Lower leg skin (tissue), 4 donors: ENCODE measurements at regions not wholly inside any gene's neighbourhood (a gene's known extent, or its start where the extent isn't known, plus 50 kb on each side); places are given as distances from the start of the nearest gene placed in this dataset.

Experiments
- DNase-seq, 2 donors: peaks; one replicate each; pipeline ENCODE4 v3.0.0-alpha.2; 2019; ENCODE audit warnings: low spot score in 2 of 2
- H3K4me3 ChIP-seq: fragments of 200-600 bp; sonication (generic); 2 replicates; pipeline ENCODE4 v1.5.1; 2017; ENCODE audit warnings: mild to moderate bottlenecking, low read depth; ENCODE audit not compliant: poor library complexity, severe bottlenecking
- POLR2A ChIP-seq, 2 donors: fragments of 450-650 bp; IDR thresholded peaks; one replicate each; pipeline ENCODE4 v1.6.1; 2016 to 2017; ENCODE audit warnings: antibody characterized with exemption in 2 of 2, mild to moderate bottlenecking in 1 of 2, moderate library complexity in 1 of 2
- WGBS, 2 donors: methylation state at CpG; one replicate each; pipeline ENCODE4 v1.1.5; 2018; 5-methylcytosine and 5-hydroxymethylcytosine counted together
- intact Hi-C: fragments of 100-400 bp; cut with DNase I; formaldehyde crosslinking; loops from one replicate; pipeline ENCODE4 v1.15.0; 2023; ENCODE audit warnings: low total_unique reads
- TF ChIP-seq, protein P1 (sequence below), 3 donors: fragments of 450-650 bp; IDR thresholded peaks; one replicate each; pipeline ENCODE4 v1.5.1; 2016; ENCODE audit warnings: antibody characterized with exemption in 3 of 3, mild to moderate bottlenecking in 3 of 3, moderate library complexity in 2 of 3

DNA sequence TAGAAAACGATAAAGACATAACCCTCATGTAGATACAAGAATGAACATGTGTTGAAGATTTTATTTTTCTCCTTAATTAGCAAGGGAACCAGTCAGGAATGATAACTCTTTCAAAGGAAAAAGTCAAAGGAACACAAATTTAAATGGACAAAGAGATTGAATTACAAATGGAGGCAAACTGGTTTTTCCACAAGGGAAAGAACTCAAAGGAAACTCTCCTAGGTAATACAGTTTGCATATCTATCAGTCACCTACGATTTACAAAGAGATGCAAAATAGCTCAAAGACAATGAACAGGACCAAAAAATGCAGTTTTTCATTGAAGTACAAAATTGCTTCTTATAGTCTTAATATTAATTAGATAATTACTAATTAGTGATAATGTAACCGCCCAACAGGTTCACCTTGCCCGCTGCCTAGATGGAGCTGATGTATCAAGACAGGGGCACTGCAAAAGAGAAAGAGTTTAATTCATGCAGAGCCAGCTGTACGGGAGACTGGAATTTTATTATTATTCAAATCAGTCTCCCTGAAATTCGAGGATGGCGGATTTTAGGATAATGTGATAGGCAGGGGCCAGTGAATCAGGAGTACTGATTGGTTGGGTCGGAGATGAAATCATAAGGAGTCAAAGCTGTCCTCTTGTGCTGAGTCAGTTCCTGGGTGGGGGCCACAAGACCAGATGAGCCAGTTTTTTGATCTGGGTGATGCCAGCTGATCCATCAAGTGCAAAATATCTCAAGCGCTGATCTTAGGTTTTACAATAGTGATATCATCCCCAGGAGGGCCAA lies 151.0 kb downstream of the TMEM17 start:
- no peak for DNase-seq
- 44 to 49% methylated on average over 9 of the region's 9 CpGs for WGBS, 2 donors
- intact Hi-C loops: no loop called here
- TF ChIP-seq, protein P1, sequence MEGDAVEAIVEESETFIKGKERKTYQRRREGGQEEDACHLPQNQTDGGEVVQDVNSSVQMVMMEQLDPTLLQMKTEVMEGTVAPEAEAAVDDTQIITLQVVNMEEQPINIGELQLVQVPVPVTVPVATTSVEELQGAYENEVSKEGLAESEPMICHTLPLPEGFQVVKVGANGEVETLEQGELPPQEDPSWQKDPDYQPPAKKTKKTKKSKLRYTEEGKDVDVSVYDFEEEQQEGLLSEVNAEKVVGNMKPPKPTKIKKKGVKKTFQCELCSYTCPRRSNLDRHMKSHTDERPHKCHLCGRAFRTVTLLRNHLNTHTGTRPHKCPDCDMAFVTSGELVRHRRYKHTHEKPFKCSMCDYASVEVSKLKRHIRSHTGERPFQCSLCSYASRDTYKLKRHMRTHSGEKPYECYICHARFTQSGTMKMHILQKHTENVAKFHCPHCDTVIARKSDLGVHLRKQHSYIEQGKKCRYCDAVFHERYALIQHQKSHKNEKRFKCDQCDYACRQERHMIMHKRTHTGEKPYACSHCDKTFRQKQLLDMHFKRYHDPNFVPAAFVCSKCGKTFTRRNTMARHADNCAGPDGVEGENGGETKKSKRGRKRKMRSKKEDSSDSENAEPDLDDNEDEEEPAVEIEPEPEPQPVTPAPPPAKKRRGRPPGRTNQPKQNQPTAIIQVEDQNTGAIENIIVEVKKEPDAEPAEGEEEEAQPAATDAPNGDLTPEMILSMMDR (IDR thresholded peaks at IDR 0.05): no peak
- TF ChIP-seq POLR2A (IDR thresholded peaks at IDR 0.05): no peak
- H3K4me3 ChIP-seq: no peak overlapping the region

DNA sequence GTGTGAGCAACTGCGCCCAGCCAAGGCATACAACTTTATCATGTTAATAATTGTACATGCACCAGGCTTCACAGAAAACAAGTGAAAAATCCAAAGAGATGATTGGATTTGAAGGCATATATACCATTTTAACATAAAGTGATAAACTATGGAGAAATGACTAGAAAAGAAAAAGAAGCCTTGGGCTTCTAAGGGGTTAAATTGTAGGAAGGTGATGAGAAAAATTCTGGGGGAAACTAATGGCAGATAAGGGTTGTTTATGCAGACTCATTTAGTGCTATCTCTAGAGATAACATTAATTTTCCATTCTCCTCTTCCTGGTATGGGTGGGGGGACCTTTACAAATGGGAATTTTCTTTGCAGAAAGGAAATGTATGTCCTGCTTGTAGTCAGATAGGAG lies 154.0 kb downstream of the TMEM17 start:
- no peak for DNase-seq
- TF ChIP-seq, protein P1 (IDR thresholded peaks at IDR 0.05): no peak
- no peak for TF ChIP-seq POLR2A (IDR thresholded peaks at IDR 0.05)
- intact Hi-C loops: no loop called here
- no peak overlapping the region for H3K4me3 ChIP-seq
- 92 to 100% methylated on average over 1 of the region's 1 CpG for WGBS, 2 donors

DNA sequence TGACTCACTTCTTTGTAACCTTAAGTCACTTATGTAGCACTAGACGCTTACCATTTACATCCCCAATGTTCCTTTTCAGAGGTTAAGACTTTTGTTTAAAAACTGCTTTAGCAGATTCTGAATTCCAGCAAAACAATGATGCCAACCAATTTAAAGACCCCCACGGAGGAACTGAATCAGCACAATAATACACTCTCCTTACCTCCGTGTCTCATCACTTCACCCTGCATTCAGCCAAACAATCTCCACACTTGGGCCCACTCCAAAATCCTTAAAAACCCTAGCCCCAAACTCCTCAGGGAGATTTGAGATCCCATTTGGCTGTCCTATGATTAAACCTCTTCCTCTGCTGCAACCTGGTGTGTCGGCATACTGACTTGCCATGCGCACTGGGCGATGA lies 153.9 kb downstream of the B3GNT2 start:
- TF ChIP-seq, protein P1 (IDR thresholded peaks at IDR 0.05): no peak
- no peak for TF ChIP-seq POLR2A (IDR thresholded peaks at IDR 0.05)
- no peak for DNase-seq
- intact Hi-C loops: no loop called here
- no peak overlapping the region for H3K4me3 ChIP-seq
- 87 to 89% methylated on average over 6 of the region's 6 CpGs for whole genome bisulfite sequencing, 2 donors

DNA sequence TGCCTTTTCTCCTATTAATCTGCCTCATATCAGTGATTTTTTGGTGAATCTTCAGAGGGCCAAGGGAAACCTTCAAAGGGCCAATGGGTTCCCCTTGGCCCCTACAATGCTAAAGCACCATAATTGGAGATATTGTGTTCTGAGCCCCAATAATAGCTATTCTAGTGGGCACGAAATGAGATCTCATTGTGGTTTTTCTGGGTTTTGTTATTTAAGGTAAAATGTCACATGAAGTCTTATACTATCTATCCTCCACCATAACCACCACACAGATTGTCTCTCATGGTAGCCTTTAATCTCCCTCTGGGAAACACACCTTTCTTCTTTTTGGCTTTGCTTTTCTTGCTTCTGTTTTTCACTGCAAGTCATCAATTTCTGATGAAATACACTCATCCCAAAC lies 152.8 kb downstream of the B3GNT2 start:
- no peak overlapping the region for H3K4me3 ChIP-seq
- DNase-seq: no peak
- WGBS, 2 donors: 87 to 90% methylated on average over 1 of the region's 1 CpG
- TF ChIP-seq POLR2A (IDR thresholded peaks at IDR 0.05): no peak
- TF ChIP-seq, protein P1 (IDR thresholded peaks at IDR 0.05): no peak
- intact Hi-C loops: no loop called here

DNA sequence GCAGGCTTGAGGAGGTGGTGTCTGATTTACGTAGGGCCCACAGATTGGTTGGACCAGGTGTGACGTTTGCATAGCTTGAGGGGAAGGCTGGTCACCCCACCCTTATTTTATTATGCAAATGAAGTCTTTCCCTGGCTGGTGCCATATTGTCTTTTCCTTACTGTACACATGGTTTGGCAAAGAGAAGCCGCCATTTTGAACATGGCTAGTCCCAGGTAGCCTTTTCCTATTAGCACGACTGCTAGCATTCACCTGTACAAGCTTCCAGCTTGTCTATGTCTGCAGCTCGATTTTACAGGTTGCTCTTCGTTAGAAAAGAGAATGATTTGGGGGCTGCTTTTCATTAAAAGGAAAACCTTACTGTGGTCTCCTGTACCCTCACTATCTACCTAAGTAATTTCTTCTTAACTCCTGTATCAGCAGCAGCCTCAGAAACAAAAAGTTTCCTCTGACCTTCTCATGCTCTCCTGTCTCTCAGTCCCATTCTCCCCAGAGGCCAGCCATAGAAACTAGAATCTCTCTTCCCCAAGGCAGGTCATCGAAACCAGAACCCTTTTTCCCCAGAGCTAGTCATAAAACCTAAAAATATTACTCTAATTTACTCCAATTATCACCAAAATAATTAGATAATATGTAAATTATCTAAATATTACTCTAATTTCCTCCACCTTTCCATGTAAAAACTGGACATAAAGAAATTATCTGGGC lies 151.8 kb downstream of the B3GNT2 start:
- TF ChIP-seq POLR2A (IDR thresholded peaks at IDR 0.05): no peak
- TF ChIP-seq, protein P1 (IDR thresholded peaks at IDR 0.05): no peak
- H3K4me3 ChIP-seq: no peak overlapping the region
- intact Hi-C loops: no loop called here
- 85 to 91% methylated on average over 7 of the region's 7 CpGs for WGBS, 2 donors
- DNase-seq: no peak
